H9 (cell line): ENCODE measurements at regions not wholly inside any gene's neighbourhood (a gene's known extent, or its start where the extent isn't known, plus 50 kb on each side); places are given as distances from the start of the nearest gene placed in this dataset.

Experiments
- DNase-seq: peaks from one replicate; pipeline ENCODE4 v3.0.0-alpha.2; 2017
- H2AFZ ChIP-seq: one replicate; pipeline ENCODE4 v1.6.1; 2013; ENCODE audit warnings: mild to moderate bottlenecking, low read length, control low read depth, moderate library complexity
- H2AK5ac ChIP-seq: 2 replicates; pipeline ENCODE4 v1.6.1; 2013; ENCODE audit warnings: low read length, control low read depth, mixed read lengths; ENCODE audit not compliant: insufficient read length
- H2BK120ac ChIP-seq: one replicate; pipeline ENCODE4 v1.6.1; 2013; ENCODE audit warnings: low read depth, mild to moderate bottlenecking, low read length, control low read depth, inconsistent platforms; ENCODE audit not compliant: poor library complexity, severe bottlenecking
- H2BK12ac ChIP-seq: 2 replicates; pipeline ENCODE4 v1.6.1; 2013; ENCODE audit warnings: low read length, control low read depth, mixed read lengths, low read depth; ENCODE audit not compliant: insufficient read length
- H2BK15ac ChIP-seq: 2 replicates; pipeline ENCODE4 v1.6.1; 2013; ENCODE audit warnings: low read depth, low read length, control low read depth
- H2BK20ac ChIP-seq: one replicate; pipeline ENCODE4 v1.6.1; 2013; ENCODE audit warnings: low read depth, mild to moderate bottlenecking, low read length, control low read depth, inconsistent platforms; ENCODE audit not compliant: poor library complexity, severe bottlenecking
- H2BK5ac ChIP-seq: 2 replicates; pipeline ENCODE4 v1.6.1; 2013; ENCODE audit warnings: low read length, control low read depth, mixed read lengths; ENCODE audit not compliant: insufficient read length
- H3K14ac ChIP-seq: 2 replicates; pipeline ENCODE4 v1.6.1; 2013; ENCODE audit warnings: low read length, control low read depth; ENCODE audit not compliant: insufficient read depth
- H3K18ac ChIP-seq: 2 replicates; pipeline ENCODE4 v1.6.1; 2013; ENCODE audit warnings: low read depth, mild to moderate bottlenecking, mixed read lengths, low read length, control low read depth; ENCODE audit not compliant: insufficient read length
- H3K23ac ChIP-seq: 2 replicates; pipeline ENCODE4 v1.6.1; 2013; ENCODE audit warnings: low read length, control low read depth, mixed read lengths, low read depth; ENCODE audit not compliant: insufficient read length
- H3K23me2 ChIP-seq: 2 replicates; pipeline ENCODE4 v1.6.1; 2013; ENCODE audit warnings: low read depth, mild to moderate bottlenecking, mixed read lengths, low read length, control low read depth; ENCODE audit not compliant: insufficient read length, poor library complexity, severe bottlenecking
- H3K27ac ChIP-seq: 2 replicates; pipeline ENCODE4 v1.5.1; 2013; ENCODE audit warnings: low read length, control low read depth, mixed read lengths, low read depth; ENCODE audit not compliant: insufficient read length
- H3K27me3 ChIP-seq: 2 replicates; pipeline ENCODE4 v1.6.1; 2013; ENCODE audit warnings: low read length, control low read depth, inconsistent platforms; ENCODE audit not compliant: insufficient read depth
- H3K4ac ChIP-seq: 2 replicates; pipeline ENCODE4 v1.6.1; 2013; ENCODE audit warnings: low read depth, mild to moderate bottlenecking, control low read depth, inconsistent platforms, low read length, moderate library complexity
- H3K4me1 ChIP-seq: 2 replicates; pipeline ENCODE4 v1.6.1; 2013; ENCODE audit warnings: low read length, control low read depth, inconsistent platforms; ENCODE audit not compliant: insufficient read depth
- H3K4me2 ChIP-seq: 2 replicates; pipeline ENCODE4 v1.6.1; 2013; ENCODE audit warnings: low read length, control low read depth, mixed read lengths; ENCODE audit not compliant: insufficient read length, insufficient read depth
- H3K56ac ChIP-seq: 2 replicates; pipeline ENCODE4 v1.6.1; 2013; ENCODE audit warnings: low read depth, mild to moderate bottlenecking, mixed read lengths, low read length, control low read depth; ENCODE audit not compliant: insufficient read length
- H3K79me1 ChIP-seq: 2 replicates; pipeline ENCODE4 v1.6.1; 2013; ENCODE audit warnings: low read depth, mild to moderate bottlenecking, moderate library complexity, low read length, control low read depth, inconsistent platforms; ENCODE audit not compliant: insufficient read depth, poor library complexity, severe bottlenecking
- H3K79me2 ChIP-seq: 2 replicates; pipeline ENCODE4 v1.6.1; 2013; ENCODE audit warnings: low read length, control low read depth, inconsistent platforms; ENCODE audit not compliant: insufficient read depth
- H3K9ac ChIP-seq: 2 replicates; pipeline ENCODE4 v1.6.1; 2013; ENCODE audit warnings: low read length, control low read depth, mixed read lengths; ENCODE audit not compliant: insufficient read length; ENCODE audit errors: extremely low read depth
- H3K9me3 ChIP-seq: one replicate; pipeline ENCODE4 v1.6.1; 2013; ENCODE audit warnings: low read depth, low read length, inconsistent platforms; ENCODE audit not compliant: control insufficient read depth
- H3T11ph ChIP-seq: one replicate; pipeline ENCODE4 v1.6.1; 2013; ENCODE audit warnings: mild to moderate bottlenecking, low read length, control low read depth, inconsistent platforms
- H4K20me1 ChIP-seq: one replicate; pipeline ENCODE4 v1.6.1; 2013; ENCODE audit not compliant: control insufficient read depth, insufficient read length, insufficient read depth
- H4K5ac ChIP-seq: 2 replicates; pipeline ENCODE4 v1.6.1; 2013; ENCODE audit warnings: low read depth, mild to moderate bottlenecking, mixed read lengths, low read length, control low read depth; ENCODE audit not compliant: insufficient read length
- H4K8ac ChIP-seq: replicated peaks from 2 replicates; pipeline ENCODE4 v1.6.1; 2013; ENCODE audit warnings: low read length, control low read depth, mixed read lengths, low read depth; ENCODE audit not compliant: insufficient read length
- H4K91ac ChIP-seq: 2 replicates; pipeline ENCODE4 v1.6.1; 2013; ENCODE audit warnings: low read depth, mild to moderate bottlenecking, moderate library complexity, mixed read lengths, low read length, control low read depth; ENCODE audit not compliant: insufficient read length
- H3K27ac Mint-ChIP-seq, 3 experiments: 2 replicates in 2 of 3; 3 replicates in 1 of 3; pipeline ENCODE4 v1.8.0; 2020 to 2021; ENCODE audit warnings: mixed read lengths in 3 of 3, mild to moderate bottlenecking in 1 of 3, moderate library complexity in 1 of 3
- H3K27me3 Mint-ChIP-seq: 2 replicates; pipeline ENCODE4 v1.8.0; 2021; ENCODE audit warnings: low read depth, mild to moderate bottlenecking, moderate library complexity, mixed read lengths
- H3K36me3 Mint-ChIP-seq, 3 experiments: 2 replicates in 2 of 3; 3 replicates in 1 of 3; pipeline ENCODE4 v1.8.0; 2020 to 2021; ENCODE audit warnings: low read depth in 3 of 3, mixed read lengths in 3 of 3; ENCODE audit not compliant: insufficient read depth in 1 of 3
- H3K4me1 Mint-ChIP-seq, 2 experiments: 2 replicates each; pipeline ENCODE4 v1.8.0; 2020; ENCODE audit warnings: mixed read lengths in 2 of 2
- H3K4me3 Mint-ChIP-seq, 2 experiments: 2 replicates in 1 of 2; 3 replicates in 1 of 2; pipeline ENCODE4 v1.8.0; 2020 to 2021; ENCODE audit warnings: mild to moderate bottlenecking in 2 of 2, mixed read lengths in 2 of 2, moderate library complexity in 1 of 2
- H3K9me3 Mint-ChIP-seq, 2 experiments: 2 replicates in 1 of 2; 3 replicates in 1 of 2; pipeline ENCODE4 v1.8.0; 2020; ENCODE audit warnings: mild to moderate bottlenecking in 2 of 2, mixed read lengths in 2 of 2, moderate library complexity in 1 of 2
- WGBS: extraction: QIAGEN DNeasy Blood & Tissue Kit; methylation state at CpG from one replicate; pipeline ENCODE4 v1.1.7; 2013; ENCODE audit warnings: missing lambda C conversion rate, low lambda C conversion rate, mixed read lengths; ENCODE audit not compliant: insufficient read length; ENCODE audit errors: extremely low coverage; 5-methylcytosine and 5-hydroxymethylcytosine counted together
- TF ChIP-seq, protein P1 (sequence below): fragments of 200-600 bp; sonication (generic); conservative IDR thresholded peaks from 3 replicates; pipeline ENCODE4 v1.8.0; 2021; ENCODE audit warnings: antibody characterized with exemption, mild to moderate bottlenecking

DNA sequence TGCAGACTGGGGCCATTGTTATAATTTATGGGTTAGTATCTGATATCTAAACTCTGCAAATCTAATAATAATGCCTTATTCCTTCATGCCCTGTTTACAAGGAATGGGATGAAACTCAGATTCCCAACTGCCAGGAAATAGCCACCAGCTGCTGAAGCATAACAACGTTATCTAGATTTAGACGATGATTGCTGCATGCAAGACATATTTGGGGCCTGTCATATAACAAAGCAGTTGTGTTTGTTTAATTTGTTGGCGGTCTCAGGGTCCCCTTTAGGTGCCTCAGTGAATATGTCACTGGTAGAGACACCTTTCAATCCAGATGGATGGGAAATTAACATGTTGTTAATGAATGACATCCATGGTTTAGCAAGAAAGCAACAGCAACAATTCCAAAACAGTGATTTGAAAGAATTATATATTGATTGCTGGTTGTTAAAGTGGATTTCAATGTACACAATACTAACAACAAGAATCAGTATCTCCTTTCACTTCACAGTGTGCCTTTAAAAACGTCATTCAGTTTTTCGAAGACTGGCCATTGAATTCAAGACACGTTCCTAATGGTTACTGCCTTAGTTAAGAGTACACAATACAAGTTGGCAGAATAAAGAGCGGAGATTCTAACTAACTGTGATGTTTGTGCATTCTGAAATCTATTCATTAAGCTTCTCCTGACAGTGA is 860.6 kb upstream of the CELF2 start:
- H3K79me1 ChIP-seq: no peaks in the 10 kb centered on the region
- H3K4me1 Mint-ChIP-seq: no peaks in the 10 kb centered on the region

More for the DNA sequence above, 860.6 kb upstream of the CELF2 start:
- no peak overlapping the region for H3K27ac ChIP-seq
- no peak overlapping the region for H2AFZ ChIP-seq
- no peak overlapping the region for H3K9ac ChIP-seq
- H4K91ac ChIP-seq: no peak overlapping the region
- no CpG with 5 or more reads among the region's 7 CpGs for WGBS
- H2BK12ac ChIP-seq: no peak overlapping the region
- Mint-ChIP-seq H3K27ac (no peak overlapping the region), H3K27me3 (no peaks in the 10 kb centered on the region; the same call in 1 of the 2 replicates), H3K36me3 (peaks cover 23 to 35% (median 24%) of the 10 kb centered on the region in 3 experiments), H3K4me3 (no peak overlapping the region), H3K9me3 (peaks cover 32 to 33% of the 10 kb centered on the region in 2 experiments)
- H3K23me2 ChIP-seq: no peaks in the 10 kb centered on the region
- H4K8ac ChIP-seq: no peak overlapping the region
- H2BK15ac ChIP-seq: no peak overlapping the region
- no peaks in the 10 kb centered on the region for H3K27me3 ChIP-seq
- no peaks in the 10 kb centered on the region for H3K79me2 ChIP-seq
- no peak overlapping the region for H3K4ac ChIP-seq
- H3K18ac ChIP-seq: no peak overlapping the region
- H3K14ac ChIP-seq: no peak overlapping the region
- H2BK5ac ChIP-seq: no peak overlapping the region
- H3T11ph ChIP-seq: no peak overlapping the region
- H2BK20ac ChIP-seq: no peak overlapping the region
- H3K9me3 ChIP-seq: peaks cover 25% of the 10 kb centered on the region
- no peaks in the 10 kb centered on the region for H3K4me1 ChIP-seq
- no peak overlapping the region for H3K23ac ChIP-seq
- no peak overlapping the region for H2BK120ac ChIP-seq
- no peak overlapping the region for H2AK5ac ChIP-seq
- TF ChIP-seq, protein P1, sequence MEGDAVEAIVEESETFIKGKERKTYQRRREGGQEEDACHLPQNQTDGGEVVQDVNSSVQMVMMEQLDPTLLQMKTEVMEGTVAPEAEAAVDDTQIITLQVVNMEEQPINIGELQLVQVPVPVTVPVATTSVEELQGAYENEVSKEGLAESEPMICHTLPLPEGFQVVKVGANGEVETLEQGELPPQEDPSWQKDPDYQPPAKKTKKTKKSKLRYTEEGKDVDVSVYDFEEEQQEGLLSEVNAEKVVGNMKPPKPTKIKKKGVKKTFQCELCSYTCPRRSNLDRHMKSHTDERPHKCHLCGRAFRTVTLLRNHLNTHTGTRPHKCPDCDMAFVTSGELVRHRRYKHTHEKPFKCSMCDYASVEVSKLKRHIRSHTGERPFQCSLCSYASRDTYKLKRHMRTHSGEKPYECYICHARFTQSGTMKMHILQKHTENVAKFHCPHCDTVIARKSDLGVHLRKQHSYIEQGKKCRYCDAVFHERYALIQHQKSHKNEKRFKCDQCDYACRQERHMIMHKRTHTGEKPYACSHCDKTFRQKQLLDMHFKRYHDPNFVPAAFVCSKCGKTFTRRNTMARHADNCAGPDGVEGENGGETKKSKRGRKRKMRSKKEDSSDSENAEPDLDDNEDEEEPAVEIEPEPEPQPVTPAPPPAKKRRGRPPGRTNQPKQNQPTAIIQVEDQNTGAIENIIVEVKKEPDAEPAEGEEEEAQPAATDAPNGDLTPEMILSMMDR: no peak
- no peaks in the 10 kb centered on the region for H4K20me1 ChIP-seq
- no peak overlapping the region for H3K56ac ChIP-seq
- no peak overlapping the region for H3K4me2 ChIP-seq
- H4K5ac ChIP-seq: no peak overlapping the region
- no peak for DNase-seq
